ENCODE measurements at regions not wholly inside any gene's neighbourhood (a gene's known extent, or its start where the extent isn't known, plus 50 kb on each side); places are given as distances from the start of the nearest gene placed in this dataset.

- no peak for TF ChIP-seq CTCF (IDR thresholded peaks at IDR 0.05)
- H3K9me3 ChIP-seq: no peaks in the 10 kb centered on the region
- no peaks in the 10 kb centered on the region for H3K36me3 ChIP-seq
- intact Hi-C loops (cut with DNase I): no loop called here
- H3K4me3 ChIP-seq: no peak overlapping the region
- DNase-seq (no peak), ATAC-seq (no peak)
- H3K27me3 ChIP-seq: no peaks in the 10 kb centered on the region
- H3K27ac ChIP-seq: no peak overlapping the region
- H3K4me1 ChIP-seq: no peaks in the 10 kb centered on the region
These were observed 1017.2 kb downstream of the SH3BGRL start for GRCh38 chrX:82219129-82219528.

- Histone ChIP-seq H3K36me3 (no peaks in the 10 kb centered on the region), H3K27ac (no peak overlapping the region), H3K27me3 (no peaks in the 10 kb centered on the region), H3K9me3 (no peaks in the 10 kb centered on the region), H3K4me1 (no peaks in the 10 kb centered on the region), H3K4me3 (no peak overlapping the region)
- intact Hi-C loops (cut with DNase I): no loop called here
- ATAC-seq (no peak), DNase-seq (no peak)
- TF ChIP-seq CTCF (IDR thresholded peaks at IDR 0.05): no peak
These were observed 1023.1 kb downstream of the SH3BGRL start for GRCh38 chrX:82224961-82225360.

- Histone ChIP-seq H3K36me3 (no peaks in the 10 kb centered on the region), H3K4me1 (no peaks in the 10 kb centered on the region), H3K9me3 (no peaks in the 10 kb centered on the region), H3K4me3 (no peak overlapping the region), H3K27me3 (no peaks in the 10 kb centered on the region), H3K27ac (no peak overlapping the region)
- no peak for TF ChIP-seq CTCF (IDR thresholded peaks at IDR 0.05)
- DNase-seq: no peak
- intact Hi-C loops (cut with DNase I): no loop called here
- ATAC-seq: no peak
These were observed 1028.1 kb downstream of the SH3BGRL start for GRCh38 chrX:82230013-82230412.

- DNase-seq (no peak), ATAC-seq (no peak)
- Histone ChIP-seq H3K9me3 (no peaks in the 10 kb centered on the region), H3K36me3 (no peaks in the 10 kb centered on the region), H3K4me3 (no peak overlapping the region), H3K27ac (no peak overlapping the region), H3K4me1 (no peaks in the 10 kb centered on the region), H3K27me3 (no peaks in the 10 kb centered on the region)
- TF ChIP-seq CTCF (IDR thresholded peaks at IDR 0.05): no peak
- intact Hi-C loops (cut with DNase I): no loop called here
These were observed 1030.8 kb downstream of the SH3BGRL start for GRCh38 chrX:82232679-82233078.

- H3K9me3 ChIP-seq: no peaks in the 10 kb centered on the region
- TF ChIP-seq CTCF (IDR thresholded peaks at IDR 0.05): no peak
- H3K36me3 ChIP-seq: no peaks in the 10 kb centered on the region
- no peak overlapping the region for H3K27ac ChIP-seq
- no peak overlapping the region for H3K4me3 ChIP-seq
- DNase-seq (no peak), ATAC-seq (no peak)
- no peaks in the 10 kb centered on the region for H3K27me3 ChIP-seq
- intact Hi-C loops (cut with DNase I): no loop called here
- no peaks in the 10 kb centered on the region for H3K4me1 ChIP-seq
These were observed 1035.4 kb downstream of the SH3BGRL start for GRCh38 chrX:82237328-82237727.

All from upper lobe of right lung (tissue), 1 donor.